PC-9 (cell line): ENCODE measurements at regions not wholly inside any gene's neighbourhood (a gene's known extent, or its start where the extent isn't known, plus 50 kb on each side); places are given as distances from the start of the nearest gene placed in this dataset.

Experiments
- BruUV-seq: library from RNA; stranded (reverse); fragments of 400-500 nt; replicated peaks from 2 replicates; lab custom pipeline; 2021; lab: Mats Ljungman, UMichigan
- CTCF ChIA-PET: fragments of 300-600 bp; sonication (Branson Sonifier 250); formaldehyde crosslinking; loops from one replicate; lab custom pipeline; 2022; ENCODE audit warnings: antibody characterized with exemption; lab: Charles Lee
- POLR2A ChIA-PET: fragments of 300-600 bp; sonication (Branson Sonifier 250); formaldehyde crosslinking; loops from one replicate; lab custom pipeline; 2022; ENCODE audit warnings: antibody characterized with exemption; ENCODE audit not compliant: unreplicated experiment; lab: Charles Lee
- DNase-seq, 2 experiments: peaks; one replicate each; pipeline versions ENCODE4 v3.0.0 to v3.0.0-alpha.2; 2015 to 2022; ENCODE audit warnings: mixed read lengths in 1 of 2
- H2AFZ ChIP-seq: fragments of 200-600 bp; sonication (generic); 2 replicates; pipeline ENCODE4 v1.8.1; 2017; ENCODE audit warnings: antibody characterized with exemption
- H3F3A ChIP-seq: fragments of 200-600 bp; sonication (generic); 2 replicates; pipeline ENCODE4 v1.8.1; 2017; ENCODE audit warnings: antibody characterized with exemption, mild to moderate bottlenecking, low read depth; ENCODE audit not compliant: insufficient read depth
- H3K27ac ChIP-seq: fragments of 200-600 bp; sonication (generic); 2 replicates; pipeline ENCODE4 v1.6.1; 2016; ENCODE audit warnings: mixed run types
- H3K27me3 ChIP-seq: fragments of 200-600 bp; sonication (generic); 2 replicates; pipeline ENCODE4 v1.6.1; 2016; ENCODE audit warnings: low read depth, mixed run types; ENCODE audit not compliant: insufficient read depth
- H3K36me3 ChIP-seq: fragments of 200-600 bp; sonication (generic); 2 replicates; pipeline ENCODE4 v1.6.1; 2016; ENCODE audit warnings: low read depth, mixed run types
- H3K4me1 ChIP-seq: fragments of 200-600 bp; sonication (generic); replicated peaks from 2 replicates; pipeline ENCODE4 v1.6.1; 2016; ENCODE audit warnings: mixed run types; ENCODE audit not compliant: insufficient read depth
- H3K4me2 ChIP-seq: fragments of 200-600 bp; sonication (generic); 2 replicates; pipeline ENCODE4 v1.6.1; 2017; ENCODE audit warnings: mixed run types
- H3K4me3 ChIP-seq: fragments of 200-600 bp; sonication (generic); 2 replicates; pipeline ENCODE4 v1.6.1; 2016; ENCODE audit warnings: mixed run types
- H3K79me2 ChIP-seq: fragments of 200-600 bp; sonication (generic); 2 replicates; pipeline ENCODE4 v1.6.1; 2017; ENCODE audit warnings: low read depth, mixed run types
- H3K9me2 ChIP-seq: fragments of 200-600 bp; sonication (generic); 2 replicates; pipeline ENCODE4 v1.8.1; 2017; ENCODE audit warnings: mild to moderate bottlenecking; ENCODE audit not compliant: insufficient read depth
- H3K9me3 ChIP-seq: fragments of 200-600 bp; sonication (generic); 2 replicates; pipeline ENCODE4 v1.8.1; 2016; ENCODE audit warnings: low read depth; ENCODE audit not compliant: insufficient read depth
- H4K20me1 ChIP-seq: fragments of 200-600 bp; sonication (generic); 2 replicates; pipeline ENCODE4 v1.8.1; 2017; ENCODE audit not compliant: insufficient read depth
- CTCF ChIP-seq: fragments of 200-600 bp; sonication (generic); conservative IDR thresholded peaks from 2 replicates; pipeline ENCODE4 v1.6.1; 2017; ENCODE audit warnings: mixed run types, antibody characterized with exemption, mild to moderate bottlenecking, moderate library complexity
- EZH2 ChIP-seq: fragments of 200-600 bp; sonication (generic); IDR thresholded peaks from 2 replicates; pipeline ENCODE4 v1.8.0; 2017; ENCODE audit warnings: antibody characterized with exemption, low read depth
- intact Hi-C: fragments of 100-400 bp; cut with micrococcal nuclease; formaldehyde crosslinking; loops from one replicate; pipeline ENCODE4 v1.10.0; 2022; ENCODE audit not compliant: unreplicated experiment

- POLR2A ChIA-PET = interaction anchor here (0.6 to 0.7 kb wide), 4 partner anchors 15 to 184 kb away, joined by 4 to 5 read pairs (median 4); no protein-coding TSS in a partner anchor
Measured at GRCh38 chr6:7053125-7053774, 54.5 kb upstream of the RREB1 start.

More at GRCh38 chr6:7053125-7053774, 54.5 kb upstream of the RREB1 start:
- no peaks in the 10 kb centered on the region for H3K27me3 ChIP-seq
- no peaks in the 10 kb centered on the region for H3K36me3 ChIP-seq
- H4K20me1 ChIP-seq = no peaks in the 10 kb centered on the region
- no peaks in the 10 kb centered on the region for H3K9me3 ChIP-seq
- peaks cover 25% of the 10 kb centered on the region for H3K4me1 ChIP-seq
- DNase-seq = no peak
- no peak for TF ChIP-seq EZH2
- no peak for TF ChIP-seq CTCF
- H3K9me2 ChIP-seq = no peaks in the 10 kb centered on the region
- CTCF ChIA-PET = interaction anchor here (1.3 kb wide), 1 partner anchor 328 kb away, joined by 3 read pairs; no protein-coding TSS in a partner anchor
- intact Hi-C loops = loop anchor here (5.0 to 10.0 kb wide), 4 partner anchors 231 to 376 kb away; no protein-coding TSS in a partner anchor
- peak overlapping the region; percentile 67; the same call in 1 of the 2 replicates for H3K4me3 ChIP-seq
- H3K79me2 ChIP-seq = no peaks in the 10 kb centered on the region
- H3K4me2 ChIP-seq = peak overlapping the region; percentile 63
- H3F3A ChIP-seq = peaks cover 30% of the 10 kb centered on the region
- H2AFZ ChIP-seq = no peak overlapping the region
- no TSS peak for BruUV-seq
- 0 out of 2 replicates have a peak overlapping the region, but pooled peaks have one; percentile 12 for H3K27ac ChIP-seq
